H1 (cell line): ENCODE measurements at regions not wholly inside any gene's neighbourhood (a gene's known extent, or its start where the extent isn't known, plus 50 kb on each side); places are given as distances from the start of the nearest gene placed in this dataset.

Experiments used
- CTCF ChIA-PET: fragments of 300-600 bp; sonication (Branson Sonifier 250); formaldehyde crosslinking; loops from one replicate; lab custom pipeline; 2021; ENCODE audit not compliant: partially characterized antibody; lab: Charles Lee
- POLR2A ChIA-PET: fragments of 300-600 bp; sonication (Branson Sonifier 250); formaldehyde crosslinking; loops from one replicate; lab custom pipeline; 2021; ENCODE audit warnings: inconsistent platforms; ENCODE audit not compliant: partially characterized antibody; lab: Charles Lee
- DNase-seq, 2 experiments: peaks; one replicate each; pipeline versions ENCODE4 v3.0.0 to v3.0.0-alpha.2; 2010 to 2022; ENCODE audit warnings: low spot score in 2 of 2, low read depth in 1 of 2, mixed read lengths in 1 of 2
- FAIRE-seq: peaks from 2 replicates; lab custom pipeline; 2011; peaks lifted over from hg19 to GRCh38; lab: Jason Lieb, UNC
- H2AFZ ChIP-seq: 2 replicates; pipeline ENCODE4 v1.8.1; 2012; ENCODE audit warnings: low read length, inconsistent platforms
- H2AK5ac ChIP-seq: 2 replicates; pipeline ENCODE4 v1.6.1; 2013; ENCODE audit warnings: low read depth, low read length
- H2BK120ac ChIP-seq: replicated peaks from 2 replicates; pipeline ENCODE3; 2013; ENCODE audit warnings: low read depth, low read length, inconsistent platforms
- H2BK12ac ChIP-seq: 2 replicates; pipeline ENCODE4 v1.6.1; 2013; ENCODE audit warnings: low read depth, low read length
- H2BK15ac ChIP-seq: 2 replicates; pipeline ENCODE4 v1.6.1; 2013; ENCODE audit warnings: low read length
- H2BK20ac ChIP-seq: 2 replicates; pipeline ENCODE4 v1.6.1; 2013; ENCODE audit warnings: low read length
- H2BK5ac ChIP-seq: 2 replicates; pipeline ENCODE4 v1.6.1; 2013; ENCODE audit warnings: low read depth, low read length
- H3K14ac ChIP-seq: 2 replicates; pipeline ENCODE4 v1.6.1; 2013; ENCODE audit warnings: inconsistent platforms; ENCODE audit not compliant: insufficient read length
- H3K18ac ChIP-seq: 2 replicates; pipeline ENCODE4 v1.6.1; 2013; ENCODE audit warnings: low read length; ENCODE audit errors: extremely low read depth
- H3K23ac ChIP-seq: 2 replicates; pipeline ENCODE4 v1.6.1; 2013; ENCODE audit warnings: inconsistent platforms; ENCODE audit not compliant: insufficient read length
- H3K23me2 ChIP-seq: 2 replicates; pipeline ENCODE4 v1.6.1; 2013; ENCODE audit warnings: low read depth, low read length
- H3K27ac ChIP-seq: 2 replicates; pipeline ENCODE4 v1.6.1; 2011; ENCODE audit warnings: low read depth, low read length, inconsistent platforms
- H3K27me3 ChIP-seq, 4 experiments: replicated peaks in 1 of 4; 1 replicate in 1 of 4; 2 replicates in 3 of 4; pipeline versions ENCODE4 v1.6.1 to v1.8.1; 2011 to 2013; ENCODE audit warnings: low read length in 3 of 4, mild to moderate bottlenecking in 3 of 4, inconsistent platforms in 2 of 4, mixed read lengths in 2 of 4, moderate library complexity in 1 of 4; ENCODE audit not compliant: control insufficient read depth in 3 of 4, insufficient read depth in 3 of 4; ENCODE audit errors: extremely low read depth in 1 of 4
- H3K36me3 ChIP-seq, 4 experiments: 2 replicates each; pipeline versions ENCODE4 v1.6.1 to v1.8.1; 2011 to 2013; ENCODE audit warnings: mild to moderate bottlenecking in 4 of 4, low read length in 3 of 4, moderate library complexity in 2 of 4, control low read depth in 1 of 4, inconsistent platforms in 1 of 4; ENCODE audit not compliant: insufficient read depth in 4 of 4, control insufficient read depth in 2 of 4
- H3K4ac ChIP-seq: replicated peaks from 2 replicates; pipeline ENCODE3; 2013; ENCODE audit warnings: low read length, low read depth, mixed read lengths, inconsistent platforms; ENCODE audit not compliant: insufficient read length
- H3K4me1 ChIP-seq, 4 experiments: replicated peaks in 1 of 4; 1 replicate in 1 of 4; 2 replicates in 3 of 4; pipeline versions ENCODE4 v1.6.1 to v1.8.1; 2011 to 2013; ENCODE audit warnings: low read length in 3 of 4, inconsistent platforms in 2 of 4, mixed read lengths in 1 of 4; ENCODE audit not compliant: insufficient read depth in 4 of 4, control insufficient read depth in 3 of 4
- H3K4me2 ChIP-seq, 2 experiments: 2 replicates each; pipeline versions ENCODE4 v1.6.1 to v1.8.1; 2011 to 2013; ENCODE audit warnings: low read depth in 2 of 2, low read length in 2 of 2, control low read depth in 1 of 2, inconsistent platforms in 1 of 2, mild to moderate bottlenecking in 1 of 2; ENCODE audit not compliant: insufficient read depth in 1 of 2
- H3K4me3 ChIP-seq, 4 experiments: fragments of 200-600, 300-600 bp in 1 of 4; sonication (generic), shearing (Covaris generic), sonication (Bioruptor Twin) in 1 of 4; 2 replicates each; pipeline versions ENCODE4 v1.5.1 to v1.8.1; 2011 to 2016; ENCODE audit warnings: low read length in 4 of 4, low read depth in 3 of 4, control low read depth in 2 of 4, inconsistent platforms in 2 of 4, mild to moderate bottlenecking in 2 of 4, mixed read lengths in 1 of 4, moderate library complexity in 1 of 4; ENCODE audit not compliant: insufficient read depth in 2 of 4; ENCODE audit errors: extremely low read depth in 1 of 4
- H3K56ac ChIP-seq: replicated peaks from 2 replicates; pipeline ENCODE3; 2013; ENCODE audit warnings: low read depth, mild to moderate bottlenecking, mixed read lengths, low read length, inconsistent platforms; ENCODE audit not compliant: insufficient read length
- H3K79me1 ChIP-seq: 2 replicates; pipeline ENCODE4 v1.6.1; 2013; ENCODE audit warnings: low read depth, low read length, control low read depth
- H3K79me2 ChIP-seq, 2 experiments: 2 replicates each; pipeline versions ENCODE4 v1.6.1 to v1.8.1; 2012 to 2013; ENCODE audit warnings: low read length in 2 of 2, mild to moderate bottlenecking in 2 of 2, inconsistent platforms in 1 of 2; ENCODE audit not compliant: insufficient read depth in 2 of 2, control insufficient read depth in 1 of 2
- H3K9ac ChIP-seq, 4 experiments: replicated peaks in 1 of 4; 1 replicate in 1 of 4; 2 replicates in 3 of 4; pipeline versions ENCODE4 v1.6.1 to v1.8.1; 2011 to 2013; ENCODE audit warnings: low read depth in 3 of 4, low read length in 3 of 4, control low read depth in 2 of 4, mild to moderate bottlenecking in 2 of 4, moderate library complexity in 2 of 4, inconsistent platforms in 1 of 4; ENCODE audit errors: extremely low read depth in 1 of 4
- H3K9me3 ChIP-seq, 2 experiments: 2 replicates each; pipeline versions ENCODE4 v1.6.1 to v1.8.1; 2012 to 2013; ENCODE audit warnings: mild to moderate bottlenecking in 2 of 2, moderate library complexity in 2 of 2, control low read depth in 1 of 2, inconsistent platforms in 1 of 2, low read depth in 1 of 2, low read length in 1 of 2, mixed read lengths in 1 of 2; ENCODE audit not compliant: insufficient read depth in 2 of 2
- H4K20me1 ChIP-seq, 2 experiments: replicated peaks in 1 of 2; 2 replicates each; pipeline versions ENCODE3 to v1.8.1; 2011 to 2013; ENCODE audit warnings: inconsistent platforms in 2 of 2, low read length in 2 of 2, mild to moderate bottlenecking in 1 of 2; ENCODE audit not compliant: insufficient read depth in 2 of 2, control insufficient read depth in 1 of 2
- H4K5ac ChIP-seq: 2 replicates; pipeline ENCODE4 v1.6.1; 2013; ENCODE audit warnings: low read length, low read depth, mixed read lengths, inconsistent platforms; ENCODE audit not compliant: insufficient read length
- H4K8ac ChIP-seq: 2 replicates; pipeline ENCODE4 v1.8.0; 2013; ENCODE audit warnings: mild to moderate bottlenecking, moderate library complexity, low read length, inconsistent platforms; ENCODE audit not compliant: insufficient read depth; ENCODE audit errors: extremely low read depth
- H4K91ac ChIP-seq: replicated peaks from 2 replicates; pipeline ENCODE3; 2013; ENCODE audit warnings: low read length, mixed read lengths, inconsistent platforms; ENCODE audit not compliant: insufficient read length
- CHD1 ChIP-seq: IDR thresholded peaks from 2 replicates; pipeline ENCODE4 v1.6.1; 2012; ENCODE audit warnings: low read depth, low read length, improper control_type of control experiment
- CREB1 ChIP-seq: IDR thresholded peaks from 2 replicates; pipeline ENCODE4 v1.6.1; 2012; ENCODE audit warnings: inconsistent platforms
- POLR2A ChIP-seq, 2 experiments: IDR thresholded peaks; 1 replicate in 1 of 2; 2 replicates in 1 of 2; pipeline ENCODE4 v1.6.1; 2011; ENCODE audit warnings: low read depth in 2 of 2, low read length in 2 of 2, mild to moderate bottlenecking in 2 of 2; ENCODE audit errors: control extremely low read depth in 1 of 2
- SP1 ChIP-seq: IDR thresholded peaks from 2 replicates; pipeline ENCODE4 v1.6.1; 2011; ENCODE audit warnings: low read depth, low read length
- WGBS, 2 experiments: shearing (Covaris generic) in 1 of 2; methylation state at CpG; one replicate each; pipeline versions ENCODE4 v1.1.6 to v1.1.7; 2013 to 2015; ENCODE audit warnings: low lambda C conversion rate in 2 of 2, mixed read lengths in 2 of 2, inconsistent platforms in 1 of 2, low coverage in 1 of 2, missing lambda C conversion rate in 1 of 2; ENCODE audit not compliant: insufficient replicate concordance in 2 of 2, insufficient coverage in 1 of 2, insufficient read length in 1 of 2; ENCODE audit errors: extremely low coverage in 1 of 2, missing lambda C conversion rate in 1 of 2; 5-methylcytosine and 5-hydroxymethylcytosine counted together

GRCh38 chr1:5651964-5652821, 340.0 kb downstream of the NPHP4 start:
- H3K36me3 ChIP-seq: no peaks in the 10 kb centered on the region
- no peak overlapping the region for H3K4ac ChIP-seq
- H3K9ac ChIP-seq: no peak overlapping the region
- H3K14ac ChIP-seq: no peak overlapping the region
- peak overlapping the region; percentile 8; the same call in 1 of the 2 replicates for H4K8ac ChIP-seq
- FAIRE-seq (no peak), DNase-seq (no peak)
- no peak overlapping the region for H2BK15ac ChIP-seq
- H3K23ac ChIP-seq: no peak overlapping the region
- H2AK5ac ChIP-seq: no peak overlapping the region
- CTCF ChIA-PET: interaction anchor here (1.1 to 4.3 kb wide), 6 partner anchors 11 to 142 kb away, joined by 3 to 15 read pairs (median 4); no protein-coding TSS in a partner anchor
- H3K18ac ChIP-seq: no peak overlapping the region; the same call in 1 of the 2 replicates
- H3K4me1 ChIP-seq: peaks cover 0 to 5% (median 2%) of the 10 kb centered on the region in 4 experiments; a peak in 3 of 7 replicates
- peaks cover 0 to 4% (median 0%) of the 10 kb centered on the region in 4 experiments; a peak in 1 of 7 replicates for H3K27me3 ChIP-seq
- no peak overlapping the region for H3K56ac ChIP-seq
- no peaks in the 10 kb centered on the region; the same call in 1 of the 2 replicates for H3K23me2 ChIP-seq
- H2BK5ac ChIP-seq: no peak overlapping the region
- H3K4me2 ChIP-seq: no peak overlapping the region
- 0 out of 8 replicates have a peak overlapping the region, but pooled peaks of 1 of the 4 experiments have one; percentile 9 for H3K4me3 ChIP-seq
- H3K79me2 ChIP-seq: no peaks in the 10 kb centered on the region
- H4K20me1 ChIP-seq: no peaks in the 10 kb centered on the region
- H2BK12ac ChIP-seq: no peak overlapping the region
- no peak overlapping the region for H4K91ac ChIP-seq
- no peaks in the 10 kb centered on the region for H3K9me3 ChIP-seq
- no peak overlapping the region for H2AFZ ChIP-seq
- no peaks in the 10 kb centered on the region for H3K79me1 ChIP-seq
- no peak overlapping the region; the same call in 1 of the 2 replicates for H2BK20ac ChIP-seq
- no peak overlapping the region for H4K5ac ChIP-seq
- 78% methylated on average over 18 of the region's 18 CpGs; no CpG with 5 or more reads in 1 of the 2 experiments for WGBS, 2 experiments
- no peak overlapping the region for H2BK120ac ChIP-seq
- H3K27ac ChIP-seq: no peak overlapping the region
- POLR2A ChIA-PET: interaction anchor here (0.8 to 1.0 kb wide), 2 partner anchors 10 kb away, joined by 3 read pairs; no protein-coding TSS in a partner anchor
- TF ChIP-seq SP1 (no peak), CHD1 (no peak), CREB1 (no peak), POLR2A (IDR thresholded peaks at IDR 0.05; ENCODE audit: control extremely low read depth in 1 of 2, low read depth in 2 of 2, low read length in 2 of 2) (no peak)
